ENCODE measurements at regions not wholly inside any gene's neighbourhood (a gene's known extent, or its start where the extent isn't known, plus 50 kb on each side); places are given as distances from the start of the nearest gene placed in this dataset.
"Not testable (repeated sequence)": the region's sequence is repeated elsewhere in the genome, so short reads cannot be mapped to it uniquely, and the experiment has no call there.

- Histone ChIP-seq H3K4me3 (ENCODE audit: low read length) (no peak overlapping the region), H3K4me2 (ENCODE audit: low read length) (no peak overlapping the region), H3K9me2 (replicated peaks; ENCODE audit: control insufficient read depth, low read length) (no peaks in the 10 kb centered on the region), H3K27me3 (ENCODE audit: control insufficient read depth, low read length) (peaks cover 8% of the 10 kb centered on the region), H4K20me1 (ENCODE audit: control insufficient read depth, insufficient read depth, low read depth, low read length) (no peaks in the 10 kb centered on the region), H3K36me3 (ENCODE audit: control insufficient read depth, low read length) (no peaks in the 10 kb centered on the region), H3K79me2 (ENCODE audit: control insufficient read depth, low read length) (no peaks in the 10 kb centered on the region), H3K4me1 (ENCODE audit: control insufficient read depth, low read length) (no peaks in the 10 kb centered on the region), H3K9me3 (ENCODE audit: control insufficient read depth, insufficient read depth, low read length) (no peaks in the 10 kb centered on the region), H3F3A (ENCODE audit: control insufficient read depth, insufficient read depth) (no peaks in the 10 kb centered on the region), H3K27ac (ENCODE audit: low read depth, low read length) (no peak overlapping the region)
- TF ChIP-seq EZH2phosphoT487 (IDR thresholded peaks at IDR 0.05; ENCODE audit: borderline replicate concordance, low read length) (no peak), CTCF (IDR thresholded peaks at IDR 0.05; ENCODE audit: low read depth, low read length, poor library complexity, severe bottlenecking) (no peak)
These were observed 57.1 kb upstream of the ANKH start for GRCh38 chr5:14928661-14929060.

- Histone ChIP-seq H3K4me3 (ENCODE audit: low read length) (no peak overlapping the region), H3K27me3 (ENCODE audit: control insufficient read depth, low read length) (peaks cover 13% of the 10 kb centered on the region), H3K36me3 (ENCODE audit: control insufficient read depth, low read length) (no peaks in the 10 kb centered on the region), H3K27ac (ENCODE audit: low read depth, low read length) (no peak overlapping the region), H3K9me2 (replicated peaks; ENCODE audit: control insufficient read depth, low read length) (no peaks in the 10 kb centered on the region), H3K4me2 (ENCODE audit: low read length) (no peak overlapping the region), H3K79me2 (ENCODE audit: control insufficient read depth, low read length) (no peaks in the 10 kb centered on the region), H3K4me1 (ENCODE audit: control insufficient read depth, low read length) (no peaks in the 10 kb centered on the region), H3F3A (ENCODE audit: control insufficient read depth, insufficient read depth) (no peaks in the 10 kb centered on the region), H4K20me1 (ENCODE audit: control insufficient read depth, insufficient read depth, low read depth, low read length) (no peaks in the 10 kb centered on the region), H3K9me3 (ENCODE audit: control insufficient read depth, insufficient read depth, low read length) (no peaks in the 10 kb centered on the region)
- no peak for TF ChIP-seq EZH2phosphoT487 (IDR thresholded peaks at IDR 0.05; ENCODE audit: borderline replicate concordance, low read length)
- no peak for TF ChIP-seq CTCF (IDR thresholded peaks at IDR 0.05; ENCODE audit: low read depth, low read length, poor library complexity, severe bottlenecking)
These were observed 53.7 kb upstream of the ANKH start for GRCh38 chr5:14925326-14925725.

GRCh38 chr5:14922952-14923351 is 51.4 kb upstream of the ANKH start:
- not testable (repeated sequence) for H3K79me2 ChIP-seq (ENCODE audit: control insufficient read depth, low read length); H3K9me2 ChIP-seq (replicated peaks; ENCODE audit: control insufficient read depth, low read length); H3K4me1 ChIP-seq (ENCODE audit: control insufficient read depth, low read length); H4K20me1 ChIP-seq (ENCODE audit: control insufficient read depth, insufficient read depth, low read depth, low read length); H3K4me2 ChIP-seq (ENCODE audit: low read length); H3K4me3 ChIP-seq (ENCODE audit: low read length); H3K36me3 ChIP-seq (ENCODE audit: control insufficient read depth, low read length); H3K9me3 ChIP-seq (ENCODE audit: control insufficient read depth, insufficient read depth, low read length); H3F3A ChIP-seq (ENCODE audit: control insufficient read depth, insufficient read depth); H3K27ac ChIP-seq (ENCODE audit: low read depth, low read length)
- H3K27me3 ChIP-seq (ENCODE audit: control insufficient read depth, low read length) = peaks cover 11% of the 10 kb centered on the region

GRCh38 chr5:14922456-14922855 is 50.9 kb upstream of the ANKH start:
- H3F3A ChIP-seq (ENCODE audit: control insufficient read depth, insufficient read depth) = no peaks in the 10 kb centered on the region
- no peaks in the 10 kb centered on the region for H3K9me3 ChIP-seq (ENCODE audit: control insufficient read depth, insufficient read depth, low read length)
- H3K36me3 ChIP-seq (ENCODE audit: control insufficient read depth, low read length) = no peaks in the 10 kb centered on the region
- no peaks in the 10 kb centered on the region for H3K4me1 ChIP-seq (ENCODE audit: control insufficient read depth, low read length)
- H4K20me1 ChIP-seq (ENCODE audit: control insufficient read depth, insufficient read depth, low read depth, low read length) = no peaks in the 10 kb centered on the region
- no peaks in the 10 kb centered on the region for H3K9me2 ChIP-seq (replicated peaks; ENCODE audit: control insufficient read depth, low read length)
- no peak overlapping the region for H3K4me3 ChIP-seq (ENCODE audit: low read length)
- TF ChIP-seq EZH2phosphoT487 (IDR thresholded peaks at IDR 0.05; ENCODE audit: borderline replicate concordance, low read length) (no peak), CTCF (IDR thresholded peaks at IDR 0.05; ENCODE audit: low read depth, low read length, poor library complexity, severe bottlenecking) (no peak)
- no peak overlapping the region for H3K4me2 ChIP-seq (ENCODE audit: low read length)
- H3K27me3 ChIP-seq (ENCODE audit: control insufficient read depth, low read length) = peaks cover 11% of the 10 kb centered on the region
- H3K79me2 ChIP-seq (ENCODE audit: control insufficient read depth, low read length) = no peaks in the 10 kb centered on the region
- no peak overlapping the region for H3K27ac ChIP-seq (ENCODE audit: low read depth, low read length)

Measured in DOHH2 (cell line).